CD4-positive, alpha-beta T cell (primary cell): ENCODE measurements at regions not wholly inside any gene's neighbourhood (a gene's known extent, or its start where the extent isn't known, plus 50 kb on each side); places are given as distances from the start of the nearest gene placed in this dataset.

Experiments used
- ATAC-seq: fragments of 200-7000 bp; cut with Tn5 transposase; one replicate; pipeline ENCODE4 v1.10.0; 2022; ENCODE audit warnings: mild to moderate bottlenecking; ENCODE audit not compliant: poor library complexity
- CTCF ChIA-PET: fragments of 350-600 bp; sonication (Branson Sonifier 250); formaldehyde crosslinking; loops from one replicate; lab custom pipeline; 2021; ENCODE audit warnings: antibody characterized with exemption, inconsistent platforms; lab: Charles Lee
- POLR2A ChIA-PET: fragments of 350-600 bp; sonication (Branson Sonifier 250); formaldehyde crosslinking; loops from one replicate; lab custom pipeline; 2021; ENCODE audit warnings: antibody characterized with exemption, inconsistent platforms; lab: Charles Lee
- DNase-seq, 14 experiments: peaks; one replicate each; pipeline ENCODE4 v3.0.0-alpha.2; 2013 to 2020; ENCODE audit warnings: mixed read lengths in 2 of 14
- H3K27ac ChIP-seq, 2 donors: one replicate each; pipeline versions ENCODE4 v1.5.1 to v1.7.0; 2013; ENCODE audit warnings: low read length in 2 of 2, low read depth in 1 of 2, mild to moderate bottlenecking in 1 of 2
- H3K27me3 ChIP-seq, 2 experiments: 1 replicate in 1 of 2; 2 replicates in 1 of 2; pipeline versions ENCODE4 v1.6.1 to v1.7.0; 2013; ENCODE audit warnings: low read length in 2 of 2, control low read depth in 1 of 2, mild to moderate bottlenecking in 1 of 2, moderate library complexity in 1 of 2; ENCODE audit not compliant: insufficient read depth in 2 of 2, control insufficient read depth in 1 of 2
- H3K36me3 ChIP-seq: one replicate; pipeline ENCODE4 v1.6.1; 2013; ENCODE audit warnings: low read length, control low read depth; ENCODE audit not compliant: insufficient read depth
- H3K4me1 ChIP-seq: one replicate; pipeline ENCODE4 v1.6.1; 2013; ENCODE audit warnings: low read length, control low read depth; ENCODE audit not compliant: insufficient read depth
- H3K4me3 ChIP-seq: one replicate; pipeline ENCODE4 v1.5.1; 2013; ENCODE audit warnings: mild to moderate bottlenecking, low read length, moderate library complexity
- H3K9me3 ChIP-seq, 2 experiments: 1 replicate in 1 of 2; 2 replicates in 1 of 2; pipeline versions ENCODE4 v1.6.1 to v1.7.0; 2013; ENCODE audit warnings: low read length in 2 of 2, mild to moderate bottlenecking in 2 of 2, control low read depth in 1 of 2, moderate library complexity in 1 of 2; ENCODE audit not compliant: control insufficient read depth in 1 of 2, insufficient read depth in 1 of 2
- H3K27ac Mint-ChIP-seq: one replicate; pipeline ENCODE4 v1.8.0; 2020; ENCODE audit warnings: mixed read lengths
- H3K27me3 Mint-ChIP-seq: one replicate; pipeline ENCODE4 v1.8.0; 2021; ENCODE audit warnings: mixed read lengths
- H3K36me3 Mint-ChIP-seq: one replicate; pipeline ENCODE4 v1.8.0; 2021; ENCODE audit warnings: low read depth, mixed read lengths
- H3K4me1 Mint-ChIP-seq: one replicate; pipeline ENCODE4 v1.8.0; 2021; ENCODE audit warnings: low read depth, mixed read lengths
- H3K4me3 Mint-ChIP-seq: one replicate; pipeline ENCODE4 v1.8.0; 2020; ENCODE audit warnings: mild to moderate bottlenecking, mixed read lengths
- H3K9me3 Mint-ChIP-seq: one replicate; pipeline ENCODE4 v1.8.0; 2020; ENCODE audit warnings: mixed read lengths
- intact Hi-C, 2 experiments: fragments of 100-400 bp; cut with DNase I in 1 of 2; cut with micrococcal nuclease in 1 of 2; formaldehyde crosslinking; loops; one replicate each; pipeline versions ENCODE4 v1.15.1 to v1.9.0; 2023 to 2025; cut with DNase I, micrococcal nuclease
- TF ChIP-seq, protein P1 (sequence below): fragments of 200-600 bp; IDR thresholded peaks from one replicate; pipeline ENCODE4 v1.8.0; 2022; ENCODE audit warnings: antibody characterized with exemption, mild to moderate bottlenecking

DNA sequence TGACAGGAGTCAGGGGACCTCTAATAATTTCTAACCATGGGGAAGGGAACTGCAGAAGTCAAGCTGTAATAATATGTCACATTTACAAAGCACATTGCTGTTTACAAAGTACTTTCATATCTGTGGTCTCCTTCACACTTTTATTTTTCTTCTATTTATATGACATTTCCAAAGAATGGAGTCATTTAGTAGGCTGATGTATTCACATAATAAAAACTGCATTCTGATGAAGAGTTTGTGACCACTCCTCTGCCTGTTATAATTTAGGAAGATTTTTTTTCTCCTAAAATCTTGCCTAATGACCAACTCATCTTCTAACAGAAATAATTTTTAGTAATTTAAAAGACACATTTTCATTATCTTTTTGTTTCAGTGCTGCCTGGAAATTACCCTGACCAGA, 272.2 kb upstream of the VEPH1 start:
- Mint-ChIP-seq H3K9me3 (no peaks in the 10 kb centered on the region), H3K27me3 (no peaks in the 10 kb centered on the region), H3K36me3 (no peaks in the 10 kb centered on the region), H3K27ac (no peak overlapping the region), H3K4me3 (no peak overlapping the region), H3K4me1 (no peaks in the 10 kb centered on the region)
- intact Hi-C loops = no loop called here
- H3K27me3 ChIP-seq = no peaks in the 10 kb centered on the region
- no peaks in the 10 kb centered on the region for H3K9me3 ChIP-seq
- DNase-seq = no peak
- ATAC-seq = no peak
- no peak overlapping the region for H3K4me3 ChIP-seq
- no peaks in the 10 kb centered on the region for H3K36me3 ChIP-seq
- CTCF ChIA-PET = no interaction called here
- H3K27ac ChIP-seq = no peak overlapping the region
- no peaks in the 10 kb centered on the region for H3K4me1 ChIP-seq
- TF ChIP-seq, protein P1, sequence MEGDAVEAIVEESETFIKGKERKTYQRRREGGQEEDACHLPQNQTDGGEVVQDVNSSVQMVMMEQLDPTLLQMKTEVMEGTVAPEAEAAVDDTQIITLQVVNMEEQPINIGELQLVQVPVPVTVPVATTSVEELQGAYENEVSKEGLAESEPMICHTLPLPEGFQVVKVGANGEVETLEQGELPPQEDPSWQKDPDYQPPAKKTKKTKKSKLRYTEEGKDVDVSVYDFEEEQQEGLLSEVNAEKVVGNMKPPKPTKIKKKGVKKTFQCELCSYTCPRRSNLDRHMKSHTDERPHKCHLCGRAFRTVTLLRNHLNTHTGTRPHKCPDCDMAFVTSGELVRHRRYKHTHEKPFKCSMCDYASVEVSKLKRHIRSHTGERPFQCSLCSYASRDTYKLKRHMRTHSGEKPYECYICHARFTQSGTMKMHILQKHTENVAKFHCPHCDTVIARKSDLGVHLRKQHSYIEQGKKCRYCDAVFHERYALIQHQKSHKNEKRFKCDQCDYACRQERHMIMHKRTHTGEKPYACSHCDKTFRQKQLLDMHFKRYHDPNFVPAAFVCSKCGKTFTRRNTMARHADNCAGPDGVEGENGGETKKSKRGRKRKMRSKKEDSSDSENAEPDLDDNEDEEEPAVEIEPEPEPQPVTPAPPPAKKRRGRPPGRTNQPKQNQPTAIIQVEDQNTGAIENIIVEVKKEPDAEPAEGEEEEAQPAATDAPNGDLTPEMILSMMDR = no peak
- POLR2A ChIA-PET = no interaction called here

DNA sequence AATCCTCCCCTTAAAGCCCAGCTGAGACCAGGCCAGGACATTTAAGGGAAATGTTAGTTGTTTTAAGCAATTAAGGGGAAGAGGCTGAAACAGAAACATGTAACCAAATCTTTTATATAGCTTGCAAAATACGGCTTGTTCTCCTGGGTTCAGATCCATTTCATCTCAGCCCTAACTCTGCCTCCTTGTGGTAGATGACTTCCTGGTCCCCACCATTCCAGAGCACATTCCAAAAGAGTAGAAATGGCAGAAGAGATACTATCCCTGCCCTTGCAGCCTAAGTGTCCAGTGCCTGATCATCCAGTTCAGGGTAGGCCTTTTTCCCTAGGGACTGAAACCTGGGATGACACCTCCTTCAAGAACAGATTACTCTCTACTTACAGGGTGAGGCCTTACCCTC, 266.2 kb upstream of the VEPH1 start:
- Histone ChIP-seq H3K4me3 (no peak overlapping the region), H3K9me3 (no peaks in the 10 kb centered on the region), H3K4me1 (no peaks in the 10 kb centered on the region), H3K27ac (no peak overlapping the region), H3K27me3 (no peaks in the 10 kb centered on the region), H3K36me3 (no peaks in the 10 kb centered on the region)
- Mint-ChIP-seq H3K36me3 (no peaks in the 10 kb centered on the region), H3K4me3 (no peak overlapping the region), H3K27me3 (no peaks in the 10 kb centered on the region), H3K27ac (no peak overlapping the region), H3K4me1 (no peaks in the 10 kb centered on the region), H3K9me3 (peaks cover 2% of the 10 kb centered on the region)
- TF ChIP-seq, protein P1 = no peak
- no peak for DNase-seq
- ChIA-PET POLR2A (no interaction called here), CTCF (no interaction called here)
- intact Hi-C loops = no loop called here
- no peak for ATAC-seq

DNA sequence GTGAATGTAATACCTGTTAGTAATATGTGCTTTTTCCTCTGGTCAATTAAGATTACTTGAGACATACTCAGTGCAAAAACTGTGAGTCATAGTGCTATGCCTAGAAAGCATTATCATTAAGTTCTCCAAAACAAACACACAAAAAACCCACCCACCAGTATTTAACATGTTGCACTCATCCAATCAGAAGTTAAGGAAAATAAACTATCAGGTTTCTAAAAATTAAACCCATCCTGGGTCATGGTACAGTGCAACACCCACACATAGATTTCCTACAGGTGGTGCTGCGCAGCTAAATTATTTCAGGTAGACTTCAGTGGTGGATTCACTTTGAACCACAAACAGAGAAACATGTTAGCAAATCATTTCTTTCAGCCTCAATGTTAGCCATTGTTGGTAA, 264.4 kb upstream of the VEPH1 start:
- intact Hi-C loops = no loop called here
- no peaks in the 10 kb centered on the region for H3K4me1 Mint-ChIP-seq
- no peak overlapping the region for H3K4me3 Mint-ChIP-seq
- Histone ChIP-seq H3K27me3 (no peaks in the 10 kb centered on the region), H3K36me3 (no peaks in the 10 kb centered on the region), H3K27ac (no peak overlapping the region), H3K4me1 (no peaks in the 10 kb centered on the region), H3K4me3 (no peak overlapping the region), H3K9me3 (no peaks in the 10 kb centered on the region)
- ATAC-seq (no peak), DNase-seq (no peak)
- CTCF ChIA-PET = no interaction called here
- H3K9me3 Mint-ChIP-seq = peaks cover 2% of the 10 kb centered on the region
- TF ChIP-seq, protein P1 = no peak
- no peaks in the 10 kb centered on the region for H3K27me3 Mint-ChIP-seq
- H3K27ac Mint-ChIP-seq = no peak overlapping the region
- POLR2A ChIA-PET = no interaction called here
- no peaks in the 10 kb centered on the region for H3K36me3 Mint-ChIP-seq
